ENCODE measurements at regions not wholly inside any gene's neighbourhood (a gene's known extent, or its start where the extent isn't known, plus 50 kb on each side); places are given as distances from the start of the nearest gene placed in this dataset.

DNA sequence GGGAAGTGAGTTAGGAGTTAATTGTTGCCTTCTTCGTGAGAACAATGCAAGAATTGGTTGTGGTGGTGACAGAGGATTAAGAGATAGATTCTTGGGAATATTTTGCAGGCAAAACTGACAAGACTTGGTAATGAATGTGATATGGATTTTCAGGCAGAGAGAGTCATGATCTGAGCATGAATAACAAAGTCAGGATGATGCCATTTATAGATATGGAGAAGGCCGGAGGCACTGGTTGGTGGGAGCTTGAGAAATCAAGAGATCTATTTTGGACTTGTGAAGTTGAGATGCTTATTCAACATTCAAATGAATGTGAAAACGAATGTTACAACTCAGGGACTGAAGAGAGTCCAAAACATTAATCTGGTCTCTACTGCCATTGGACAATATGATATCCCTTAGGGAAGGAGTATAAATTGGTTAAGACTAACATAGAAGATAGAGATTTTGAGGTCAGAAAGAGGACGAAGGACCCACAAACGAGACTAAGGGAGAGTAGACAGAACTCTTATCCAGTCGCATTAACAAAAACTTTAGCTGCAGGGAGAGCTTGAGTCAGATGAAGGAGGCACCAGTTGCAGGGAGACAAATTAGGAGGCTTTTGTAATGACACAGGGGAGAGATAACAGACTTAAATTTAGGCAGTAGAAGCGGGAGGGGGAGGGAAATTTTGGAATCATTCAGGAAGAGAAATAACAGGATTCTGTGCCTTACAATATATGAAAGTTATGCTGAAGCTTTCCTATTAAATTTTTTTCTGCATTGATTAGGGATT is 1090.6 kb downstream of the GALC start:
- DNase-seq (ENCODE audit: low spot score), result no peak

DNA sequence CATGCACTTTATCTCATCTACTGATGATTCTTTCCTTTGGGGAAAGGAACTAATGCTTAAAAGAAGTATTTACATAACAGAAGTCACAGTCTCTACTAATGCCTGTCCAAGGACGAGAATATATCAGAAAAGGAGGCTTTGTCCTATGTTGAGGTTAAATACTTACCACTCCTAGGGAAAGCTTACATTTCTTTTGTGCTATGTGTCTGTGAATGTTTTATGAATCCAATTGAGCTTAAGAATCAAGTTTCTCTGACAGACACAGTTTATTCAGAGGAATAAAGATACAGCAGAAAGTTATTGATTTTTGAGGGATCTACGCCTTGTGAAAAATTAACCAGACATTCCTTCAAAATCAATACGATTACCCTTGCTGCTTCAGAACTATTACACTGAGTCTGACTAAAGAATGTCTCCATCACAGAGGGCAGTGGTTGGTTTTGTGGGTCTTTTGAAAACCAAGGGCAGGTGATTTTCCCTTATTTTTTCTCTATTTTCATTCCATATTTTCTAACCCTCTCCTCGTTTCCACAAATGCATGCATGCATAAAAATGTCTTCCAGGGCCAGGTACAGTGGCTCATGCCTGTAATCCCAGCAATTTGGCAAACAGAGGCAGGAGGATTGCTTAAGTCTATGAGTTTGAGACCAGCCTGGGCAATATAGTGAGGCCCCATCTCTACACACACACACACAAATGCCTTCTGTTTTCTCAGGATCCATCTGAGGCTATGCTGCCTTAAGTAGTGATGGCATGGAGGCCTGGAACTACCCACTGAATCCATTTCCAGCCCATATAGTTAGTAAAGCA is 1095.1 kb downstream of the GALC start:
- no peak for DNase-seq (ENCODE audit: low spot score)

DNA sequence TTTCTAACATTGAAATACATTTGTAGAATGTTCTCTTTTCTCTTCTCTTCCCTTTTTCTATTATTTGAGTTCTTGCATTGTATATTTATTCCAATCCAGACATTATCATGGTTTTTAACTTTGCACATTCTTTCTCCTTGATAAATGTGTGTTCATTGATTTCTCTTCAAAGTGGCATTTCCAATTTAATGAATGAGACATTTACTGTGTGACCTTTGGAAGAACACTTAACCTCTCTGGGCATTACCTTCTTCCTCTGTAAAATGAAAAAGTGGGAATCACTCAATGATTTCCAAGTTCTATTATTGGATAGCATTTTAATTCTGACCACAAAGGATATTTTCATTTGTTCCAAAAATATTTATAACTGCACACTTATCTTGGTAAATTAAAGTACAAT is 1095.8 kb downstream of the GALC start:
- no peak for DNase-seq (ENCODE audit: low spot score)

DNA sequence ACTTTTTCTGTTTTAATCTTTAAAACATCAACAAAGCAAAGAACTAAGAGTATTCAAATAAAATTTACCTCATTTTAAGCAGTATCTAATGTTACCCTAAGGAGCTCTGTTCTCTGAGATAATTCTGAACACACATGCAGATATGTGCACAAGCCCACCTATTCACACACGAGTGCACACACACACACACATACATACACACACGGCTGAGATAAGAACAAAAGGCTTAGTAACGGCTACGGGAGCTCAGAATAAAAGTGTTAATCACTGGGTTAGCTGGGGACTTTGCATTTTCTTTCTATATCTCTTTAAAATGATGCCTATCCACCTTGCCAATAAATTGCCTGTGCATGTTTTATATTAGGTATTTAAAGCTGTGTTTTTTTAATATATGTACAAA is 1096.3 kb downstream of the GALC start:
- DNase-seq (ENCODE audit: low spot score), result no peak

DNA sequence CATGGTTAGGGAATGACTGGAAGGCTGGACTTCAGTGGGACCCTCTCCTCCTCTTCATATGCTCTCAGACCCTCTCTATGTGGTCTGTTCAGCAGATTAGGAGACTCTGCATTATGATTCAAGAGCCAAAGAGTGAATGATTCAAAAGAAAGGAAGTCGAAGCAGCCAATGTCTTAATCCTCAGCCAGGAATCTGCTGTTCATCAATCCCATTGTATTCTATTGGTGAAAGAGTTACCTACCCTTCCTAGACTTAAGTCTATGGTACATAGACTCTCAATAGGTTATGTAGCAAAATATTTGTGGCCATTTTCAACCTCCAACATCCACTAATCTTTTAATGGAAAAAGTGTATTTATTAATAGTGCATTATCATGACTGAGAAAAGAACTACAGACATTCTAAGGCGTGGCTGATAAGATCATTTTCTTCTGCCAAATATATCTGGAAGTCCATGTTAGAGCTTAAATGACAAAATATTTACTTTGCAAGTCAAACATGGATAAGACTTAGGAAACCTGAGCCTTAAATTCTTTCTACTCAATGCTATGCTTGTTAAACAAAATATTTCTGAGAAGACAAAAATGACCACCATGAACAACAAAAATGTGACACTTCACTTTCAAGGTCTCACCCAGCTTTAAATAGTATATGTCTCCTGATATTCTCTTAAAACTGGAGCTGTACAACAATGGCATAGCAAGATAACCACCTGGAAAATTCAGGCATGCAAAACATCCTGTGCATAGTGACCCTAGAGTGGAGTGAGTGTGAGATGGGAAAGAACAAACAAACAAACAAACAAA is 1100.6 kb downstream of the GALC start:
- DNase-seq (ENCODE audit: low spot score), result no peak

DNA sequence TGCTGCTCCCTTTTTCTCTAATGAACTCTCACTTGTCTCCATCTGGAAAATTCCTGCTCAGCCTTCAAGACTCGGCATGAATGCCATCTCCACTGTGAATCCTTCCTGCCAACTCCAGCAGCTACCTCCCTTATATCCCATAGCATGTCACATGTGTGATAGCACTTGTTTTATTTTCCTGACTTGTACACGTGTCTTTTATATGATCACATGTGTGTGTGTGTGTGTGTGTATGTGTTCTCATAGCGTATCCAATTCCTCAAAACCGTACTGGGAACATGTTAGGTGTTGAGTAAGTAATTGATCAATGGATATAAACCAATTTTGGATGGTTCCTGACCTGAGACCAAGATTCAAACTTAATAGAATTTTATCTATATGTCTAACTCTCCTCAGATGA is 1107.7 kb downstream of the GALC start:
- DNase-seq (ENCODE audit: low spot score), result no peak

DNA sequence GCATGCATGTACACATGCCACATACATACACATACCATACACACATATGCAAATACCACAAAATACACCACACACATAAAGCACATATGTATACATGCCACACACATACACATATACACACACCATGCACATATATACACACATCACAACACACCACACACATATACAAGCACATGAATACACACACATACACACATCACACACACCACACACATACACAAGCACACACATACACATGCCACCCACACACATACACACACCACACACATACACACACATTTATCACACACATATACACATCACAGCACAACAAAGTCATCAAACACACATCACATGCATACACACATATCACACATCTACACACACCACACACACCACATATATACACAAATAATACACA is 1108.5 kb downstream of the GALC start:
- no peak for DNase-seq (ENCODE audit: low spot score)

DNA sequence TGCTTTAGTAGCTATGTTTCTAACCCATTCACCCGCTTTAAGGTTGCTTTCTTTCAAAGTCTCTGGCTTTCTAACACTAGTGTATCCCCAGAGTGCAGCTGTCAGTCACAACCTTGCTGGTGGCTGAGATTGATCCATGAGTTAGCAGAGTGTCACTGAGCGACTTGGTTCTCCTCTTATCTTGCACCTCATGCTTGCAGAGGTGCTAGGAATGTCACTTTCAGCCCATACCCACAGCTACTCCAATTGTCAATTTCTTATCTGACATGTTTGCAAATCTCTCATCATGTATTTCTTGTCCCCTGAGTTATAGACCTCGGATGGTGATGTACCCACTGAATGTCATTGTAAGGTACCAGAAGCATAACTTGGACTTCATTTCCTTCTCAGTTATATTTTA is 1110.2 kb downstream of the GALC start:
- no peak for DNase-seq (ENCODE audit: low spot score)

DNA sequence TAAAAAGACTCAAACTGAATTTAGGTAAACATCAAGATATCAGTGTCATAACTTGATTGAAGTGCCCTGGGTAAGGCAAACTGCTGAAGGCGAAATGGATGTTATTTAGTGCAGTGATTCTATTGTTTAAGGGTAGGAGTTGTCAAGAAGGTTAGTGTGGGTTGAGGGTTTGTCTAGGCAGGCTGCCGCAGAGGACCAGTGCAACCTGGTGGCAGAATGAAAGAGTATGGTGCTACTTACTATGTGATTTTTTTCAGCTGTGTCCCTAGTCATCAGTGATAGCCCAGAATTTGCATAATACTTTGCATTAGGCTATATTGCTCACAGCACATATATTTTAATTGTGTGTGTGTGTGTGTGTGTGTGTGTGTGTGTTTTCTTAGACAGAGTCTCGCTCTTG is 1127.0 kb downstream of the GALC start:
- DNase-seq (ENCODE audit: low spot score), result no peak

DNA sequence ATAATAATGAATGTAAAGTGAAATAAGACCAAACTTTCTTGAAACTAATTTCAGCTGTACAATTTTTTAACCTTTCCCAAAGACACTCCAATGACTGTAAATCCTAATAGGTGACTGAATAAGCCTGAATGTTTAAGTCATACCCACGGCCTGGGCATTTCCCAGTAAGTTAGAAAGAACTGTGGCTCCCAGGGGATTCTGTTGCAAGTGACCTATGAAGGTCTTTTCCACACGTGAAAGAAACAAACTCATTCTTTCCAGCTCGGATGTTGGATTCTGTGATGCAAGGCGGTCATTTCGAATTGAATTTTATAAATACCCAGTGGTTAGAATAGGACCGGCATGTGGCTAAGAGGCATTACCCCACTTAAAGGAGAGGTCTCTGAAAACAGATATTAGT is 1134.4 kb downstream of the GALC start:
- no peak for DNase-seq (ENCODE audit: low spot score)

DNA sequence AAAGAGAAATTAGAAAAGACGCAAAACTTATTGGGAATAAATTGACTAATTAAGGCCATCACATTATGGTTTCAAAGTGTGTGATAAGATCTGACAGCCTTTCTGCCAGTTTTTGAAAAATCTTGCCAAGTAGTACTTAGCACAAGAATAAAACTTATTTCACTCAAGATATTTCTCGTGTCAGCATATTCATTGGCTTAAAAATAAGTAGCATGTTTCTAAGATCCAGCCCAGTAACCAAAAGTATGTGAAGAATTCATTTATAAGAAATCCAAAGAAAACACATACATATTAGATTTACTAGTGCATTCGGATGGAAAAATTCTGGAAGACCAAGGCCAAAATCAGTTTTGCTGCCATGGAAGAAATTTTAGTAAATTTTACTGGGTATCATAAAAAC is 1135.0 kb downstream of the GALC start:
- peak; percentile 57 for DNase-seq (ENCODE audit: low spot score)

DNA sequence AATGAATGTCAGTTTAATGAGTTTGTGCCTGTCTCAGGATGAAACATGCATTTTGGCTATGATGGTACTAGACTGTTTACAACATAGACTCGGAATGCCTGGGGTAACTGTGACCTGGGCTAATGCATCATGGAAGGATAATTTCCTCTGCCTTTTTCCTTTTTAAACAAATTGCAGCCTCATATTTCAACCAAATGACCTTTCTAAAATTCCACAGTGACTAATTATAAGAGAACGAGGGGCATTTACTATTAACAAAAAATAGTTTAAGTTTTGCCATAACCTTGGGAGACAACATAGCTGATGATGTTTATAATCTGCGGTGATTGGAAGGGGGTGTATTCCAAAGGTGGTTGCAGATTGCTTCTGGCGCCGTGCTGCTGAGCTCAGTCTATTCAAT is 1140.5 kb downstream of the GALC start:
- peak; percentile 26 for DNase-seq (ENCODE audit: low spot score)

DNA sequence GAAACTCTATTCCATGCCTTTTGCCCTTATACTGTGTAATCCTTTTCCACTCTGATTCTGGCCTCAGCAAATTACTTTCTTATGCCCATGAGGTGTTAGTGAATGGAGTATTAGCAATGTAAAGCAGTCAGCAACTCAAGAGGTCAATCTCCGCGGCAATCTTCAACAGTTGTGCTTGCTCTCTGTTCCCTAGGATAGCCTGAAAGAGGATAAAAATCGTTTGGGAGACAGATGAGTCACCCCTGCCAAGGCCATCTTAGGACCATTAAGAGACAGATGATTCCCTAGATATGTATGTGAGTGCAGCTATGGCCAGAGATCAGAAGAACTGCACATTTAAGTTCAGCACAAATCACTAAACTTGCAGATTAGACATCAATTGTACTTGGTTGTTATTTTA is 1145.8 kb downstream of the GALC start:
- no peak for DNase-seq (ENCODE audit: low spot score)

DNA sequence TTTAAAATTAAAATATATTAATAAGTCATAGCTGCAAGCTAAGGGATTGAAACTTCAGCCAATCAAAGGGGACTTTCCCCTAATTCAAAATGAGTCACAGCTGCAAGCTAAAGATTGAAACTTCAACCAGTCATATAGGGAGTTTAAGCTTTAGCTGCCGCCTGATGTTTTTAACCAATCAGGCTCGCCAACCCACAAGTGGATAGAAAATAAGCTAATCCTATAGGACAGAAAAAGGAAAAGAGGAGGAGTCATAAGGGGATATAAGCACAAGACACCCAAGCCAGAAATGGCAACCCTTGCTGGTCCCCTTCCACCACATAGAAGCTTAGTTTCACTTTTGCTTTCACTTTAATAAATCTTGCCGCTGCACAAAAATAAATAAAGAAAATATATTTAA is 1154.6 kb downstream of the GALC start:
- no peak for DNase-seq (ENCODE audit: low spot score)

DNA sequence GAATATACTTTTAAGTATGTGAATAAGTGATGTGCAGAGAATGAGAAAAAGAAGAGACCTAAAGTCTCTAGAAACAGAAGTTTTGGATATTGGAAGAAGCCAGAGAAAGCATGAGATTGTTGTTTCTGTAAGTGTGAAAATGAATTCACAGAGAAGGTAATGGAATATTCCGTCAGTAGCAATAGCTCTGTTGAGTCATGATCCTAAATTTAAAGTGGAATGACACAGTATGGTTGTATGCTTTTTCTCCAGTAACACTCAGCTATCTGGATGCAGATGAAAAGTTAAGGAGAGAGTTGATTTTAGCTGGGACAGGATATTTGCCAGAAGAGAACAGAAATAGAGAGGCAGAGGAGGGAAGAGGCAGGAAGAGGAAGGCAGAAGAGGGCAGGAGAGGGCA is 1166.3 kb downstream of the GALC start:
- DNase-seq (ENCODE audit: low spot score), result no peak

DNA sequence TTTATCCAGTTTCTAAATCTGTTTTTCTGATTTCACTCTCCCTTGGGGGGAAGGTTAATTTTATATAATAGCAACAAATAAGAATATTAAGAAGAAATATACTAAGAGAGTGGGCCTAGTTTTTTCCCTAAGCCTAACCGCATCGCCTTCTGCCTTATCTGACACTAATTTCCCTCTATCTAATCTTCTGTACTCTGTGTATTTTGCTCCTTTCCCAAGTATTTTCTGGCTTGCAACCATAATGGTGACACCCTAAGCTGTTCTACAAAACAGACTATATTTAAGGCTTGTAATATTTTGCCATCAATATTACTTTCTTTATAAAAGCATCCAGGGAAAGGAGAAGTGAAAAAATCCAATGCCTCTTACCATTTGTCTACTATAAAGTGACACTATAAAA is 1168.8 kb downstream of the GALC start:
- no peak for DNase-seq (ENCODE audit: low spot score)

DNA sequence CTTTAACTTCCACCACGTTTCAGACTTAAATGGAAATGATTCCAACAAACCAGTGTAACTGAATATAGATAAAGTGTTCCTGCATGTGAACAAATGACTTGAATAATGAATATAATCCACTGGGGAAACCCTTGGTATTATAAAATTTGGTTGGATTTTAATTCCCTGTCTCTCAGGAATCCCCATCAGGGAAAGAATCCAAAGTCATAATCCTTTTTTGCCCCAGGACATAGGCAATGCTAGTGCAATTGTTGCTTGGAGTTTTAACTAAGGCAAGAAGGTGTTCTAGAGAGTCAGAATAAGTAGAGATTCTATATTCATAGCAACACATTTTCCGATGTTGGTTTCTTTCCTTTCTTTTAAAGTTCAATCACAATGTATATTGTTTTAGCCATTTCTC is 1169.4 kb downstream of the GALC start:
- DNase-seq (ENCODE audit: low spot score), result no peak

DNA sequence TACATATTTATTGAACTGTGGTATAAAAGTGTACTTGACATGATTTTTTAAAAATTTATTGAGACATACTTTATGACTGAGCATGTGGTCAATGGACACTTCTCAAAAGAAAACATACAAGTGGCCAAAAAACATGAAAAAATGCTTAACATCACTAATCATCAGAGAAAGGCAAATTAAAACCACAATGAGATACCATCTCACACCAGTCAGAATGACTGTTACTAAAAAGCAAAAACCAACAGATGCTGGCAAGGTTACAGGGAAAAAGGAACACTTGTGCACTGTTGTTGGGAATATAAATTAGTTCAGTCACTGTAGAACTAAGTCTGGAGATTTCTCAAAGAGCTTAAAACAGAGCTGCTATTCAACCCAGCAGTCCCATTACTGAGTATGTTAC is 1177.6 kb downstream of the GALC start:
- no peak for DNase-seq (ENCODE audit: low spot score)

DNA sequence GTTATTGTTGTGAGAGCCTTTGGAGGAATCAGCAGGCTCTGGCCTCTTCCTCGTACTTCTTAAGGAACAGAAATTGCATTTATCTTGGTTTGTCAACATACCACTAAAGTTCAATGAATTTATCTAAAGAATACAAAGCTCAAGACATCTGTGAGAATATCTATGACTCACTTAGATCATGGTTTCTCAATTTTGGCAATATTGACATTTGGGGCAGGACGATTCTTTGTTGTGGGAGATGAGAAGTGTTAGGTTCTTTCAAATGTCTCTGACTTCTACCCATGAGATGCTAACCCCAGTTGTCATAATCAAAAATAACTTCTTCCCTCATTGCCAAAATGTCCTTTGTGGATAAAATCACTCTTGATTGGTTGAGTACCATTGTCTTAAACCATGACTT is 1190.3 kb downstream of the GALC start:
- DNase-seq (ENCODE audit: low spot score), result no peak

DNA sequence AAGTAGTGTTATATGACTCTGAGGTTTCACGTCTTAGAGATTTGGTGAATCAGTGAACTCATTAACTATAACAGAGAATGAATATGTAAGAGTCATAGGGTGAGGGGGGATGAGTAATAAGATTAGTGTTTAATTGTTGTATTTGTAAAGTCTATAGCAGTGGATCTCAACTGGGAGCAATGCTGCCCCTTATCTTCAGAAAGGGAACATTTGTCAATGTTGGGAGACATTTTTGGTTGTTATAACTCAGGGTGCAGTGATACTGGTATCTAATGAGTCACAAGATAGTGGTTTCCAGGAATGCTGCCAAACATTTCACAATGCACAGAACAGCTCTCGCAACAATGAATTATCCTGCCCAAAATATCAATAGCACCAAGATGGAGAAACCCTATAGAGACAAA is 1193.7 kb downstream of the GALC start:
- peak; percentile 51 for DNase-seq (ENCODE audit: low spot score)

DNA sequence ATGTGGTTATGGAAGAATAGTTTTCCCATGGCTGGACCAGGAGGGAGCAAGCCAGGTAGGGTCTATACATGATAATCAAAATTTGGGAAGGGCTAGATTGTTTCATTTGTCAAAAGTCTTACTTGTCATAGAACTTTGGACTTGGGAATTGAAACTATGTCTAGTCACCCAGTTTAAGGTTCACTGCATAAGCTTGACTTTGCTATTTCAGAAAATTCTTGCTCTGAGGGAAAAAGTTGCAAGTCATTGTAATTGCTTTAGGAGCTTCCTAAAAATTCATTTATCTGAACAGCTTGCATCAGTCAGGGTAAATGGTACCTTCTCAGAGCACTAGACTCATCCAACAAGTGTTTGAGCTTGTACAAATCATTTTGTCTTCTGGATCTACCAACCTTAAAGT is 1194.7 kb downstream of the GALC start:
- no peak for DNase-seq (ENCODE audit: low spot score)

DNA sequence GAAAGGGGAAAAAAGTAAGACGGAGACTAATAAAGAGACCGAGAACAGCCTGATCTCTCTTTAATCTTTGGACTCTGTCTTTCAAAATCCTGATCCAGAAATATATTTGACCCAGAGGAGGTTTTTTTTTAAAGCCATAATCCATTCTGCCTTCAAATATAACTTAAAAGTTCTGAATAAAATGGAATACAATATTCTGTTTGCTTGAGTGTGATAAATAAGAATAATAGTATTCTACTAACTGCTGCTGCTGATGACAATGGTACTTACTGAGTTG is 1196.0 kb downstream of the GALC start:
- DNase-seq (ENCODE audit: low spot score), result no peak
